ENCODE measurements at regions not wholly inside any gene's neighbourhood (a gene's known extent, or its start where the extent isn't known, plus 50 kb on each side); places are given as distances from the start of the nearest gene placed in this dataset.

GRCh38 chr1:178579095-178579494, 66.2 kb downstream of the TEX35 start:
- H3K4me3 ChIP-seq (replicated peaks; ENCODE audit: low read depth, low read length): no peak overlapping the region
- no peak for DNase-seq (ENCODE audit: extremely low read depth, low read depth)
- no peak for TF ChIP-seq CTCF (IDR thresholded peaks at IDR 0.05; ENCODE audit: low read depth, low read length, missing control alignments)

GRCh38 chr1:178579562-178579961, 66.7 kb downstream of the TEX35 start:
- H3K4me3 ChIP-seq (replicated peaks; ENCODE audit: low read depth, low read length): no peak overlapping the region
- no peak for DNase-seq (ENCODE audit: extremely low read depth, low read depth)
- no peak for TF ChIP-seq CTCF (IDR thresholded peaks at IDR 0.05; ENCODE audit: low read depth, low read length, missing control alignments)

GRCh38 chr1:178580096-178580495, 67.2 kb downstream of the TEX35 start:
- no peak overlapping the region for H3K4me3 ChIP-seq (replicated peaks; ENCODE audit: low read depth, low read length)
- no peak for TF ChIP-seq CTCF (IDR thresholded peaks at IDR 0.05; ENCODE audit: low read depth, low read length, missing control alignments)
- no peak for DNase-seq (ENCODE audit: extremely low read depth, low read depth)

- H3K4me3 ChIP-seq (replicated peaks; ENCODE audit: low read depth, low read length): no peak overlapping the region
- DNase-seq (ENCODE audit: extremely low read depth, low read depth): no peak
- TF ChIP-seq CTCF (IDR thresholded peaks at IDR 0.05; ENCODE audit: low read depth, low read length, missing control alignments): no peak
Observed at GRCh38 chr1:178580876-178581275, 68.0 kb downstream of the TEX35 start.

GRCh38 chr1:178581351-178582303, 68.7 kb downstream of the TEX35 start:
- TF ChIP-seq CTCF (IDR thresholded peaks at IDR 0.05; ENCODE audit: low read depth, low read length, missing control alignments): no peak
- H3K4me3 ChIP-seq (replicated peaks; ENCODE audit: low read depth, low read length): no peak overlapping the region
- DNase-seq (ENCODE audit: extremely low read depth, low read depth): no peak

- H3K4me3 ChIP-seq (replicated peaks; ENCODE audit: low read depth, low read length): no peak overlapping the region
- DNase-seq (ENCODE audit: extremely low read depth, low read depth): no peak
- no peak for TF ChIP-seq CTCF (IDR thresholded peaks at IDR 0.05; ENCODE audit: low read depth, low read length, missing control alignments)
Observed at GRCh38 chr1:178587096-178587495, 74.2 kb downstream of the TEX35 start.
